Activated CD8-positive, alpha-beta memory T cell treated with anti-CD3 and anti-CD28 coated beads for 1 hour (primary cell): ENCODE measurements at regions not wholly inside any gene's neighbourhood (a gene's known extent, or its start where the extent isn't known, plus 50 kb on each side); places are given as distances from the start of the nearest gene placed in this dataset.
"Not testable (repeated sequence)": the region's sequence is repeated elsewhere in the genome, so short reads cannot be mapped to it uniquely, and the experiment has no call there.

ENCODE experiments used
- DNase-seq, 2 donors: peaks; one replicate each; pipeline ENCODE4 v3.0.0-alpha.2; 2020; ENCODE audit warnings: low read depth in 1 of 2; ENCODE audit errors: extremely low read depth in 1 of 2

DNA sequence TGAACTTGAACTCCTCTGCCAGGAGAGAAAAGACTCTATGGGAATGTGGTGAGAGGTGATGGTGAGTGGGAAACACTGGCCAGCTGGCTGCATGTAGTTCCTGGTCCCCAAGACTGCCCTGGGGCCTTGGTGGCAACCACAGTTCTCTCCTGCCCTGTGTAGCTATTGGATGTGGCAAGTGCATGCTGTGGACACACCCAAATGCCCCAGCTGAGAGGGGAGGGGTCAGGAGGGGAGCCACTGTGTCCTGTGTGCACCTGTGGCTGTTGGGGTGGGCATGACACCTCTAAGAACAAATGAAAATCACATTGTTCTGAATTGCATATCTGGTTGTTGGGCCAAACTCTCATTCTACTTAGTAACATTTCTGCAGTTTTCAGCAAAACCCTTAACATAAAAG, 409.6 kb downstream of the NSUN3 start:
- no peak for DNase-seq

DNA sequence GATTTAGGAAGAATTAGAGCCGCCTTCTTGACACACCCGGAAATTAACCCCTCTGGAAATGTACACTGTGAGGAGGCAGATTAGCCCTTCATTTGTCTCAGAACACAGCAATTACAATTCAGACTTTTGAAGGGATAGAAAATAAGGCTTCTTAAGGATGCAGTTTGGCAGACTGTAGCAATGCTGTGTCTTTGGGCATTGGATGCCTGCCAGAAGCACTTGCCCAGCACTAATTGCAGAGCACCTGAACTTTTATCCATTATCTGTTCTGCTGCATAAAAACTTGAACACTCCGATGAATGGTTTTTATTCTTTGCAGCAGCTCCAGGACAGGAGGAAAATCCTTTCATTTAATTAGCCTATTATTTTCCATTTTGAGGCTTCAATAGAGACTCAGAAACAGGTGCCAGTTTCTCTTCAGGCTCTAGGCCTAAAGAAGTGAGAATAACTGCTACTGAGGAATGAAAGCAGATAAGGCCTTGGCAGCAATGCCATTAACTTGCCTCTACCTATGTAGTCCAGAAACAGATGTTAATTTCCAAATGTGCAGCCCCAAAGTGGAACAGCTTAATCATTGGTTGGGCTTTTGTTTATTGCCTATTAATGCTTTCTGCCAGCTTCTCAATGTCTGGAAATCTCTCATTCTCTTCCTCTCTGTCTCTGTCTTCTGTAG, 418.5 kb downstream of the NSUN3 start:
- DNase-seq, result no peak

DNA sequence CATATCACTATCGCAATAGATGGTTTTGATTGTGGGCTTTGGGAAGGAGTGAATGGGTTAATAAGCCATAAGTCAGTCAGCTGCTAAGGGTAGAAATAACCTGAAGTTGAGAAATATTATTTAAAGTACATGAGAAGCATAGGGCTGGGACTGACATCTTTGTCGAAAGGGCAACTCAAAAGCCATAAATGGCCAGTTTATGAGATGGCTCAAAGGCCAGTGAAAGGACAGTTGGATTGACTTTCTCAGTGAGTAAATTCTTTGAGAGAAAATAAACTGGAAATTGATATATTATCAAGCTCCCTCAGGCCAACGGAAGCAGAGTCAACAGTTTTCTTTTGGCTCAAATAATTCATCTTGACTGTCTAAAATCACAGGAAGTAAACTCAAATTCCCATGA, 419.8 kb downstream of the NSUN3 start:
- no peak for DNase-seq

DNA sequence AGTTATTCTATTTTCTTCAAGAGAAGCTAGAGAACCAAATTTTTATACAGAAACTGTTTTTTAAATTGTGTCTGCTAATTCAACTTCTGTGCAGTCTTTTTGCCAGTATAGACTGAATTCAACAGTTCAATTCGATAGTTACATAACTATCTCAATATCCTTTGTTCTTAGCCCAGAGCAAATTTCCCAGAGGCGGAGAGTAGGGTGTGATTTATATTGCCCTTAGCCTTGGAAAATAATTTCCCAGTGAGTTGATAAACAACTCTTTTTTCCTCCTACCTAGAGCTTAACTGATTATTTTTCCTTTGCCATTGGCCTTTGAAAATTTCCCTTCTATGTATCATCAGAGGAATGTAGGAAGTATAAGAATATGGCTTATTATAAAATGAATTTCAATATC, 420.5 kb downstream of the NSUN3 start:
- DNase-seq, result no peak

DNA sequence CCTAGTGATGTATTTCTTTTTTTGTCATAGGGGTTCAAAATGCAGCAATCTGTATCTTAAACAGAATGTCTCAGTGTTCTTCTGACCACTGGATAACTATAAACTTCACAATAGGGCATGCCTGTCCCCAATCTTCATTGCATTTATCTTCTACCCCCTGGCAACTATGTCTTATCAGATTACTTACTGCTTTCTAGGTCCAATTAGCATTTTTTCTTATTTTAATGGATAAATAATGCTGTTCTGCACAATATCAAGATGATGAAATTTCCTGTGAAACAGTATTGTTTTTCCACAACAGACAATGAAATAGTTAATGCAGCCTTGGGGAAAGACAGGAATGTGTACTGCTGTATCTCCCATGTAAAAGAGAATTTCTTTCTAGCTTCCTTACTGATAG, 432.1 kb downstream of the NSUN3 start:
- no peak for DNase-seq

DNA sequence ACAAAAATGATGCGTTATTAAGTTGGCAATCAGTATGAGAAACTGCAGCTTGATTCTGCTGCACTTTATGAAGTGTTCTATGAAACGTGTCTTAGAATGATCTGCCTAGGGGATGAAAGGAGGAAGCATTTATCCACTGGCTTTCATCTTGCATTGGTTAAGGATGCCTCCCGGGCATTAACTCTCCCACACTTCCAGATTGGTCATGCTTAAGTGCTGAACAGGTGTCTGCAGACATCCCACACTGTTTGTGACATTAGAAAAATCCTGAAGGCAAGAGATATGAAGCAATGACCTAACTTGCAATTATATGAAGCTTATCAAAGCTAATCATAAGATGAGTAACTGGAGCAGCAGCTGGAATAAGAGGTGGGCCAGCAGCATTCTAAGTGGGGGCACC, 437.3 kb downstream of the NSUN3 start:
- no peak for DNase-seq

DNA sequence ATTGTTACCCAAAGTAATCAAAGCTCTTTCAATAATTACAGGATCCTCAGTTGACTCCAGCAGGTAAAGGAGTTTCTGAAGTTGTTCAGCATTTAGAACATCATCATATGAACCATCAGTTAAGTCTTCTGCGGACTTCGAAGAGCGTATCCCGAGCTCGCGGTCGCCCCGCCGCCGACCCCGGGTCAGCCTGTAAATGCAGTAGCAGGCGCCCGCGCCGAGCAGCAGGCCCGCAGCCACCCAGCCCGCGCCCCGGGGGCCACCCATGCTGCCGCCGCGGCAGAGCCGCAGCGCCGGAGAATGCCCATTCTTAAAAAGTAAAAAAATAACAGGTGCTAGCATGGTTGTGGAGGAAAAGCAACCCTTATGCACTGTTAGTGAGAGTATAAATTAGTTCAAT, 444.5 kb downstream of the NSUN3 start:
- DNase-seq, result not testable (repeated sequence)

DNA sequence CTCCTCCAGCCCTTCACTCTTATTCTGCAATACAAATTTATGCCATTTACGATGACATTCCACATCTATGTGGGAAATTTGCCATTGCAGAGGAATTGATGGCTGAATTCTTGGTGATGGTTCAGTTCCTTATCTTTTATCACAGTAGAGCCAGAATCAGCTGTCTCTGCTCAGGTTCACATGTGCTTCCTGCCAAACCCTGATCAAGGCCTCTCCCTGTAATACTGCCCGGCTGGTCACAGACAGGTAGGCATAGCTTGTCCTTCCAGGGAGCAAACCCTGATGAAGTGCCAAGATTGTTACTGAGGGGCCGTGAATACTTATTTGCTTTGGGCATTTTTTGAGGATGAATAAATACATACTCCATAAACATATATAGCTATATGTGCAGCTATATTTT, 450.0 kb downstream of the NSUN3 start:
- no peak for DNase-seq

DNA sequence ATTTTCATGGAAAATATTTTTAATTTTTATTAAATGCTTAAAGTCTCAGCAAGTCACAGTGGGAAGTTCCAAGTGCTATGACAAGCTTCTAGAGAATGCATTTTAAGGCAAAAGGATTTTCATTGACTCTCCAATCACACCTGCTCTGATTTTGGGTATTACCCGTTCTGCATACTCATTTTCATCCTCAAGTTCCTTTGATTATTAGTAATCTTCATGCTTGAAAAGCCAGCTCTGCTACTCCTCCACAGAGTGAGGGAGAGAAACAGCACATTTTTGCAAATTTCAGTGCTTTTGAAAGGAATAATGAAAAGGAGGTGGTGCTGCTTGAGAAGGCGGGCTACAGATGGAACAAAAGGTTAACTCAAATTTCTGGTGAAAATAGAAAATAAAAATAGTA, 450.7 kb downstream of the NSUN3 start:
- DNase-seq, result no peak

DNA sequence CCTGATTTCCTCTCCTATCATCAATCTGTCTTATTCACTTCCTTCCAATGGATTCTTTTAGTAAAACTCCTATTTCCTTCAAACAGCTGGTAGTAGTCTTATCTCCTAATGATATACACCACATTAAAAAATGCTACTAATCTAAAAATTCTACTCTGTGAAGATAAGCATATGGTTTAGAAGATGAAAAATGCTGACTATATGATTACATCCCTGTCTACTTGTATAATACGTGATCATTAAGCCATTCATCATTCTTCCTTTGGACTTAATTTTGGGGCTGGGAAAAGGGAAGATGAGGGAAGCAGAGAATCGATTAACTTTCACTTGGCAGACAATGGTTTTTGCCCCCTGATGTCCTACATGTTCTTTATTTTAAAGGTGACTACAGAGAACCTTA, 453.1 kb downstream of the NSUN3 start:
- no peak for DNase-seq

DNA sequence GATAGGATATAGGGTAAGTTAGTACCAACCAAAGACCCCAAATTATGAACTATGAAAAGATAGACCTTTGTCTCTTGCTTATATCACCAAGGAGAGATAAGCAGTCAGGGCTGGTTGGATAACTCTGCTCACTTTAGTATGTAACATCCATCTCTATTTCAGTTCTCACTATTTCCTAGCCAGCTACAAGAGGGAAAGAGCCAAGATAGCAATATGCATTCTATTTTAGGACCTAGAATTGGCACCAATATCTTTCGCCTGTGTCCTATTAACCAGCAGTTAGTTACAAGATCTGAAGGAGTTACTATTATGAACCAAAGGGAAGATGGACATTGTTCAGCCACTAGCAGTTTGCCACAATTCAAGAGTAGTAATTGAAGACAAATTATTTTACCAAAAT, 457.5 kb downstream of the NSUN3 start:
- no peak for DNase-seq

DNA sequence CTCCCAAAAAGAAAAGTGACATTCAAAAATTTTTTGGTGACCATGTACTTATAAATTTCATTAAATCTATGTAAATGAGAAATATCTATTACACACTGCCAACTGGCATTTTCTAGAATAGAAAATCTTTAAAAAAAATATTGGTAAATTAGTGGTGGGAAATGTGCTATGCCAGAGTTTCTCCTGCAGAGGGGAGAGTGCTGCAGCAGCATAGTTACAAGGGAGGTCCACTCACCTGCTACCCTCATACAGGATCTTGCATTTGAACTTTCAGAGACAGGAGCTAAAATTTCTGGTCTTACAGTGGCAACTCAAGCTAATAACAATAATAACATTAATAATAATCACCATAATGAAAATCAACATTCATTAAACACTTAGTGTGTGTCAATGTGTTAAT, 459.6 kb downstream of the NSUN3 start:
- DNase-seq, result no peak

DNA sequence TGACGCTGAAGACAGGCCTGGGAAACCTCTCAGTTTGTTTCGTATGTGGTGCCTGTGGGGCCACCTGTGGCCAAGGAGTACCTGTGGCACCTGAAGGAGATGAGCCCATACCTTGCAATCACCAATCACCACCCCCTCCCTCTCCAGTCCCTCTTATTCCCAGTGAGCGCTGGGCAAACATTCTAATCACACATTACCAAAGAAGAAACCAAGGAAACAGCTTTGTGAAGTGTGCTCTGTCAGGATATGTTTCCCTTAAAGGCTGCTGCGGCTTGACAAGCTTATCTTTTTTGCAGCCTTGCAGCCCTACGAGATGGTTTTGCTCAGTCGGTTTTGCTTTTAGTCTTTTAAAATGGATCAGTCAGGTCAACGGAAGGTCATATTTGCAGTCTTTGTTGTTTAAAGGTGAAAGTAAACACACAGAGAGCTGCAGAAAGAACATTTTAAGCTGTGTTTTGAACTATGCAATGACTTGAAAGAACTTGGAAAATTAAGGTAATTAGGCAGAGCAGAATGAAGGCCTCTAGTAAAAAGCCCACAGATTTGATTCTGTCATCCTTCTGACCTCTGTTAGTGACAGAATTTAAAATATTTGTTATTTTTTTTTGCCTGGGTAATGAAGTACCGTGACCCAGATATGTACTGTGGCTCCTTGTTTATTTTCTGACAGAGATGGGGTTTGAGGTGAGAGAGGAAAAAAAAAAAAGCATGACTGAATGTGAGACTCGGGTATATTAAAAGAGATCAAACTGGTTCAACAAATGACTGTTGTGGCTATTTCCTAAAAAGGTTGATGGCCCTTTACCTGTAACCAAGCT, 461.4 kb downstream of the NSUN3 start:
- no peak for DNase-seq

DNA sequence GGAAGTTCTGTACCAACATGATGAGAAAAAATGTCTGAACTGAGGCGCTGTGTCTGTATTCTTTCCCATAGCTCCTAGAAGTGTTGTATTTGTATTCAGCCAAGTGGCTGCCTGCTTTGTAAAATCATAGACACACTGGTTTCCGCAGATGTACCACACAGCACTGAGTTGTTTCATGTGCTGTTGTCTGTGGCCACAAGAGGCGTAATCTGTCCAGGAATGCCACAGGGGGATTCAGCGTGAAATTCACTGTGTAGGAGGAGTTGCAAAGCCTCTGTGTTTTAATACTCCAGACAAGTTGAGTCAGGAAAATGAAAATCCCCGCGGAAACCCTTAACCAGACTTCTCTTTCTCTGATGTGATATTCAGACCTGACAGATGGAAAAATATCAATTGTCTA, 462.2 kb downstream of the NSUN3 start:
- no peak for DNase-seq

DNA sequence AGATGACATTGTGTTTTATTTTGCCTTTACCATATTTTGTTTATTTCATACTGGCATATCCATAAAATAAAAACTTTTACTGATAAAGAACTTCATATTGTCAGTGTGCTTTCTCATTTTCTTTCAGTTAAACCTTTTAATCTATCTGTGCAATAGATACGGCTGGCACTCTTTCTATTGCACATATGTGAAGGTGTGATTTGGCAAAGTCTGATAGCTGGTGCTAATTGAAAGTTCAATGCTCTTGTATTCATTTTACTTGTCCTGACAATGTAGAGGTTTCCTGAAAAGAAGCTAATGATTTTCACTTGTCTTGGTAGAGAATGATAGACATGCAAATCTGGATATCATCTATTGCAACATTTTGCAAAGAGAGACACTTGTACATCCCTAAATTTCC, 467.0 kb downstream of the NSUN3 start:
- no peak for DNase-seq

DNA sequence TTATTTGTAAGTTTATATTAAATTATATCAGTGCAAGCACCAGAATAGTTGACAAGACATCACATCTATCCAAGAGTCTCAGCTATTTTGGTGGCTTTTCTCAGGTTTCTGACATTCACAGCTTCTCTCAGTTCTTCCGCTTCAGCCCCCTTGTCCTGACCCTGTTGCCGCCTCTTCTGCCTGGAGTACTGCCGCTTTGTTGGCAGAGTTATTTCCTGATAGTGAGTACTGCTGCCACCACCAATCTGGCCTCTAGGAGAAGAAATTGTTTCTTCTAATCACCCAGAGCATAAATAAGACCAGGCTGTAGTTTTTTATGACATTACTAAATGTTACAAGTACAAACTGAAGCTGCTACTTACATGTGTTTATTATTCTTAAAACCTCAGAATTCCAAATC, 470.1 kb downstream of the NSUN3 start:
- no peak for DNase-seq

DNA sequence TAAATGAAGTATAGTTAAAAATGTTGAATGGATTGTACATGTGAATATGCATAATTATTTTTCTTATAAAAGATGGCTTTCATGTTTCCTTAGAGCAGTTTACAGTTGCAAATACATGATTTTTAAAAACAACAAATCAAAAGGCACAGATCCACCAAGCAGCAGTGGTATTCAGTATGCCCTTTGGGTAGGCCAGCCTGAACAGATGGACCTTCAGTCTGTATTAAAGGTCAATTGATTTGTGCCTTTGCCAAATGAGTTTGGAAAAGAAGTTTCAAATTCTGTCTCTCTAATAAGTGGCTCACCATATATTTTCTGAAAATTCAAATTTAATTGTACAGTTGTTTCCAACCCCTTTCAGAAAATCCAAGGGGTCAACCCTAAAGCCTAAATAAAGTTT, 477.1 kb downstream of the NSUN3 start:
- DNase-seq, result no peak

DNA sequence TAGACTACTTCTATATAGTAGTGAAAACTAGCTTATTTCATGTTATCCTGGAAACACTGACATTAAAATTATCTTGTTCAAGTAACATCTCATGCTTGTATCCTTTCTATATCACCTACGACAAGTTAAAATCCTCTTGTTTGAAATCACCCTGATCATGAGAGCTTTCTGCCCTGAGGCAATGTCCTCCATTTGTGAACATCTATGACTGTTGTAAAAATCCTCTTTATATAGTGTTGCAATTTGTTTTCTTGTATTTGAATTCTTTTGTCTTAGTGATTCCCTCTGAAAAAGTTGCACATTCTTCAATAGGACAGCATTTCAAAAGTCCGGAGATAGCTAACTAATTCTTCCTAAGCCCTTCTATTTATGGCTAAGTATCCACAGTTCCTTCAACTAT, 480.3 kb downstream of the NSUN3 start:
- DNase-seq, result no peak

DNA sequence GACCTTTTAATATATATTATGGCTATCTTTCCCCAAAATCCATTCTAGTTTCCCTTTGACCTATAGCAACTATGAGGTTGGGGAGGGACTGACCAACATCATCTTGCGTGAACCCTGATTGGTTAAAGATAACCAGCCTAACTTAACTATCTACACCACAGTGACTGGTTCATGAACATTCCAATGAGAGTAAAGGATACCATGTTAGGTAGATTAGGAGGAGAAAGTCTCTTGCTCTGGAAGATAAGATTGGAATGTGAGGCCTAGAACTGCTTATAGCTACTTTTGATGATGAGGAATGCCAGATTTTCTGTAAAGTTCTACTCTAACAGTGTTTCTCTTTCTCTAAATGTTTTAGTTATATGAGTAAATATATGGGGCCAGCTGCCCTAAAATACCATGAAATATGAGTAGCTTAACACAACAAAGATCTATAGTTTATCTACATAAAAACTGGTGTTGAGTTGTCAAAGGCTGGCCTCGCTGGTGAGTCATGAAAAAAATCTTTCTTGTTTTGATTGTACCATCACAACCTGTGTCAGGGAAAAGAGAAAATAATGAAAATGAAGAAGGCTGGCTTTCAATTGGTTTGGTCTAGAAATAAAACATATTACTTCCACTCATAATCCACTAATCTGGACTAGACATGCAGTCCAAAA, 481.4 kb downstream of the NSUN3 start:
- no peak for DNase-seq

DNA sequence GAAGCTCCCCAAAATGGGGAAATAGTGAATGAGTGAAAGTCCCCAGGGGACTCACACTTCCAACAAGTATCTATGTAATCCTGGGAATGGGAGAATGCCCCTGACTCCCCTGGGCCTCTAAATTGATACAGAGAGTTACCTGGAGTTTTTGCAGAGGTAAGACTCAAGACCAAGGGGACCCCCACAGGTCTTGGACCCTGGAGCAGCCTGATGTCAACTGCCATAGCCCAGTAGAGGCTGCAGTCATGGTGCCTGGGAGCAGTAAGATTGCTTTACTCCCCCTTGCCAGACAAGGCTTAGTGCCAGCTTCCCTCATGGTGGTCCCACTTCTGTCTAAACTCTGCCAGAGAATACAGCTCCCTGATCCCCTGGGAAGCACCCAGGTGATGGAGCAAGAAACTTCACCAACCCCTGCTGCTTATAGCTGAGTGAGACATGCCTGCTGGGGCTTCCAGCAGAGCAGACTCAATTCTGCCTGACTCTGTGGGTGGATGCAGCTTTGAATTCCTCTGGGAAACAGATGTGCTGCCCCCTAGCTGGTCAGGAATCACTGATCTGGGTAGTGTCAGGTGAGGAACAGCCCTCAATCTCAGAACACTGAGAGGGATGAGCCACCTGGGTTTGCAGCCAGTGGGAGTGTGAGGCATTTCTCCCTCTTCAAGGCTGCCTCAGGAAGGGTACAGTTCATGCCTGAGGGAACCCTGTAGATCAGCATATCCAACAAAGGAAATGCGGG, 485.9 kb downstream of the NSUN3 start:
- no peak for DNase-seq

DNA sequence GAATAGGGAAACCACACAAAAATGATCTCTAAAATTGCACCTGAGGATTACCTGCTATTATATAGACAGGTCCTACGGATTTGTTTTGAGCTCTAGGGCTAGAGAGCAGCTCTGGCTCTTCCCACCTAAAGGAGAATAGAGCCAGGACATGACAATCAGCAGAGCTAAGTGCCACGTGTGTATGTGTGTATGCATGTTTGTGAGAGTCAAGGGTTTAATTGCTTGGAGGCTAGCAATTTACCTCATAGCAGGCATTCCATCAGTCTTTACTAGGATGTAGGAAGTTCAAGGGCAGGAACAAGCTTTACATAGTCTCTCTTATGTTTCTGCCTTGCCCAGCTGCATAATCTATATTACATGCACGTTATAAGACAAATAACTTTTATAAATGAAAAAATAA, 498.2 kb downstream of the NSUN3 start:
- no peak for DNase-seq
